ENCODE measurements at regions not wholly inside any gene's neighbourhood (a gene's known extent, or its start where the extent isn't known, plus 50 kb on each side); places are given as distances from the start of the nearest gene placed in this dataset.

GRCh38 chr3:77816366-77816765, 776.5 kb downstream of the ROBO2 start:
- no peak for TF ChIP-seq CTCF (IDR thresholded peaks at IDR 0.05)
- 70 to 82% methylated on average over 7 of the region's 7 CpGs for WGBS, 2 donors

DNA sequence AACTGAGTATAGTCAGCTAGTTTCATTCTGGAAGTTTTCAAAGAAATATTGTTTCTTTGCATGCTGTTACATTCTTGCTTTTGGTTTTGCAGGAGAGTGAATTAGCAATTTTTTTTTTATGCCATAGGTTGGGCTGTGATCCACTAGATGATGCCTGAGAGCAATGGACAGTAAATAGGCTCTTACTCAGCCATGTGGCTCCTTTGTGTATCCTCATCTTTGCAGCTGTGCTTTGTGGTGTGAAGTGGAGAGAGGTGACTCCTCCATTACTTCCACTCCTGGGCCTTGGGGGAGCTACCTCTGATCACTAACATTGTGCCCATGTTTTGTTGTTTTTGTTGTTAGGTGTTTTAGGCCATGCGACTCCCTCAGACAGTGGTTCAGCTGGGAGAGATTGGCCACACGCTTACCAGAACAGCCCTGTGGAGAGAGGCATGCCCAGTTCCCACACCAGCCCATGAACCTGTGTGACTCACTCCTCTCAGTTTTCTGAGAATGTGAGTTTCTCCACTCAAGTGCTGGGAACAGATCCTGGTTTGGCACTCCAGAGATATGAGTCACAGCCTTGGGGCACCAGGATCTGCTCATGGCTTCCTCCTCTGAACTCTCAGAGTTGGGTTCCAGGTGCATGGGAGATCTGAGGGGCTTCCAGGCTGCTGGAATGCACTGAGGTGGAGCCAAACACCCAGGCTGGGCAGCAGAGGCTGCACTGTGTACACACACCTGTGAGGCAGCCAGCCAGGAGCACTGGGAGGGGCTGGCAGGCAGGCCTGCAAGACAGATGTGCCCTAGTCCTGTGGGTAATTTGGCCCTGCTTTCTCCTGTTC, 785.3 kb downstream of the ROBO2 start:
- H3K4me1 ChIP-seq = no peaks in the 10 kb centered on the region
- TF ChIP-seq CTCF (IDR thresholded peaks at IDR 0.05) = no peak
- ATAC-seq = no peak
- H3K9me3 ChIP-seq = peaks cover 0 to 29% (median 0%) of the 10 kb centered on the region in 11 donors
- H3K36me3 ChIP-seq = no peaks in the 10 kb centered on the region
- H3K27ac ChIP-seq = no peak overlapping the region
- intact Hi-C loops (cut with DNase I) = no loop called here
- 94 to 96% methylated on average over 2 of the region's 2 CpGs for WGBS, 2 donors
- DNase-seq = no peak
- no peak overlapping the region for H3K4me3 ChIP-seq
- H3K27me3 ChIP-seq = no peaks in the 10 kb centered on the region

More at GRCh38 chr3:77816366-77816765, 776.5 kb downstream of the ROBO2 start:
- no peaks in the 10 kb centered on the region for H3K36me3 ChIP-seq
- intact Hi-C loops (cut with DNase I) = no loop called here
- H3K27ac ChIP-seq = no peak overlapping the region
- H3K27me3 ChIP-seq = no peaks in the 10 kb centered on the region
- DNase-seq (no peak), ATAC-seq (no peak)
- H3K4me3 ChIP-seq = no peak overlapping the region
- no peaks in the 10 kb centered on the region for H3K4me1 ChIP-seq
- peaks cover 0 to 2% (median 0%) of the 10 kb centered on the region in 11 donors for H3K9me3 ChIP-seq

DNA sequence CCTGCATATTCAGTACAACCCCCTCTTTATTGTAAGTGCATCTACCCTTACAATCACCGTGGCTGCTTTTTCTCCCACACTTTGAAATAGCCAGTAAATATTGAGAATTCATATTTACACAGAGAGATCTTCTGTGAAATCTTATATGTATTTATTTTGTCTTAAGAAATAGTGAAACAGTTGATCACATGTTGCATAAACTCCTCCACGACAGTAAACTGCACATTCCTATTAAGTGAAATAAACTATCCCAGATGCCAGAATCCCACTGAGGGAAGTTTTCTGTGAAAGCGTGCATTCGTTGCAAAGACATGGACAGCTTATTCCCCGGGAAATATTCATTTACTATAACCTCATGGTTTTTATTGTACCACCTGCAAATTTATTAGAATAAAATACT, 796.0 kb downstream of the ROBO2 start:
- no peaks in the 10 kb centered on the region for H3K36me3 ChIP-seq
- no peaks in the 10 kb centered on the region for H3K27me3 ChIP-seq
- intact Hi-C loops (cut with DNase I) = no loop called here
- H3K4me1 ChIP-seq = peaks cover 0 to 4% (median 0%) of the 10 kb centered on the region in 9 donors
- H3K4me3 ChIP-seq = no peak overlapping the region
- 64 to 70% methylated on average over 5 of the region's 5 CpGs for WGBS, 2 donors
- no peak for TF ChIP-seq CTCF (IDR thresholded peaks at IDR 0.05)
- H3K27ac ChIP-seq = no peak overlapping the region
- peak in 1 of 8 donors; percentile 74 for ATAC-seq
- peaks cover 0 to 15% (median 6%) of the 10 kb centered on the region in 11 donors for H3K9me3 ChIP-seq
- no peak for DNase-seq

DNA sequence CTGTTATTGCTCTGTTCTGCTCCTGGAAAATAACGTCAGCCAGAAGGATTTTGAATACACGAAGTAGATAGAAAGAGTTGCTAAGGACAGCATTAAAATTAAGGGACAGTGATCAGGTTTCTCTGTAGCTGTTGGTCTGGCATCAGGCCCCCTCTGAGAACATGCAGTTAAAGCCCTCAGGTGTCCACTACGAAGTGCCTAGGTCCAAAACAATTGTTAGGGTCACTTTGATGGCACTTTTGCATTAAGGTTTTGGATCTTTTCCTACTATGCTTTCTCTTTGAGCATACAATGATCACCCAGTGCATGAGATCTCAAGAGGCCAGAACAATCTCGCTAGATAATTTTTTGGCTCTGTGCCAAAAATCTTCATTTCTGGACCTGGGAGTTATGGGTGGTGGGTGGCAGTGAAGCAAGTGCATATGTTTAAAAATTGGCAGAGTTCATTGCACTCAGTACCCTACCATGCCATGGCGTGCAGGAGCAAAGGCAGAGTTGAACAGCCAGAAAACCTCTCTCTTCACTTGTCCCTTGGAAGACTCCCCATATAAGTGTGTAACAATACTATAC, 797.6 kb downstream of the ROBO2 start:
- WGBS, 2 donors = 50 to 59% methylated on average over 5 of the region's 5 CpGs
- no peak for ATAC-seq
- TF ChIP-seq CTCF (IDR thresholded peaks at IDR 0.05) = no peak
- Histone ChIP-seq H3K4me3 (no peak overlapping the region), H3K9me3 (peaks cover 0 to 31% (median 8%) of the 10 kb centered on the region in 11 donors), H3K27ac (no peak overlapping the region), H3K27me3 (no peaks in the 10 kb centered on the region), H3K36me3 (no peaks in the 10 kb centered on the region), H3K4me1 (peaks cover 0 to 4% (median 0%) of the 10 kb centered on the region in 9 donors)
- DNase-seq = no peak
- intact Hi-C loops (cut with DNase I) = no loop called here

Data from heart right ventricle (tissue), 16 donors.